ENCODE measurements at regions not wholly inside any gene's neighbourhood (a gene's known extent, or its start where the extent isn't known, plus 50 kb on each side); places are given as distances from the start of the nearest gene placed in this dataset.

DNA sequence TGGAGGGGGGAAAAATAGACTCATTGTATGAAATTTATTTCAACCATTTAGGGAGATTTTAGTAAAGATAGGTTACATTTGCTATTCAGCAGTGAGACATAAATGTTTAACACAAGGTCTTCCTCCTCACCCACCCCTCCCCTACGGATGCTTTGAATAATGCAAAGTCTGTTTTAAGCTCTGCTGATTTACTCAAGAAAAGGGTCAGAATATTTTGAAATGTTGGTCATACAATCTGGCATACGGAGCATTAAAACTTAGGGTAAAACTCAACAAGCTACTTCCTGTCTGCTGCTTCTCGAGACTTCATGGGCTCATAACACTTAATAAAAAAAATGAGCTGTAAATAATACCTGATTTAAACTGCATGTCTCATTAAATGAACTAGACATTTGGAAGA, 156.3 kb downstream of the WNT5A start:
- TF ChIP-seq FOXP2 (optimal IDR thresholded peaks at IDR 0.05; ENCODE audit: control extremely low read depth, extremely low read length, insufficient read depth) (no peak), EZH2 (IDR thresholded peaks at IDR 0.05) (no peak), POLR2AphosphoS5 (IDR thresholded peaks at IDR 0.05; ENCODE audit: borderline replicate concordance, low read depth, low read length) (no peak)

All from SK-N-MC (cell line).